IMR-90 (cell line): ENCODE measurements at regions not wholly inside any gene's neighbourhood (a gene's known extent, or its start where the extent isn't known, plus 50 kb on each side); places are given as distances from the start of the nearest gene placed in this dataset.

Experiments
- ATAC-seq: fragments of 200-7000 bp; cut with Tn5 transposase; 2 replicates; pipeline ENCODE4 v1.9.1; 2020; ENCODE audit warnings: low read depth, mild to moderate bottlenecking, moderate library complexity
- BruUV-seq: library from RNA; stranded (reverse); fragments of 400-500 nt; replicated peaks from 2 replicates; lab custom pipeline; 2021; lab: Mats Ljungman, UMichigan
- CTCF ChIA-PET: fragments of 300-600 bp; formaldehyde crosslinking; extraction: SDS; loops from one replicate; lab custom pipeline; 2021; ENCODE audit warnings: antibody characterized with exemption; lab: Yijun Ruan, JAX
- POLR2A ChIA-PET: fragments of 300-600 bp; sonication (Branson Sonifier 250); formaldehyde crosslinking; loops from one replicate; lab custom pipeline; 2022; ENCODE audit warnings: antibody characterized with exemption; ENCODE audit not compliant: unreplicated experiment; lab: Charles Lee
- DNase-seq: peaks from one replicate; pipeline ENCODE4 v3.0.0; 2013
- H2AFZ ChIP-seq: replicated peaks from 2 replicates; pipeline ENCODE3; 2013; ENCODE audit warnings: low read length, mild to moderate bottlenecking; ENCODE audit not compliant: poor library complexity
- H2AK5ac ChIP-seq: 2 replicates; pipeline ENCODE4 v1.6.1; 2013; ENCODE audit warnings: low read depth, low read length, inconsistent platforms
- H2AK9ac ChIP-seq: replicated peaks from 2 replicates; pipeline ENCODE3; 2013; ENCODE audit warnings: mild to moderate bottlenecking, low read depth, low read length, moderate library complexity; ENCODE audit not compliant: poor library complexity
- H2BK120ac ChIP-seq: 2 replicates; pipeline ENCODE4 v1.6.1; 2013; ENCODE audit warnings: low read depth, low read length, inconsistent platforms
- H2BK15ac ChIP-seq: 3 replicates; pipeline ENCODE4 v1.6.1; 2013; ENCODE audit warnings: low read depth, low read length, inconsistent platforms
- H2BK20ac ChIP-seq: 2 replicates; pipeline ENCODE4 v1.6.1; 2013; ENCODE audit warnings: low read depth, mild to moderate bottlenecking, inconsistent platforms, low read length, moderate library complexity
- H2BK5ac ChIP-seq: 2 replicates; pipeline ENCODE4 v1.6.1; 2013; ENCODE audit warnings: mild to moderate bottlenecking, low read depth, low read length, inconsistent platforms; ENCODE audit not compliant: poor library complexity, severe bottlenecking
- H3K14ac ChIP-seq: replicated peaks from 2 replicates; pipeline ENCODE4 v1.6.1; 2013; ENCODE audit warnings: low read depth, low read length, inconsistent platforms
- H3K18ac ChIP-seq: 2 replicates; pipeline ENCODE4 v1.6.1; 2013; ENCODE audit warnings: low read depth, low read length, control low read depth
- H3K23ac ChIP-seq: 2 replicates; pipeline ENCODE4 v1.6.1; 2013; ENCODE audit warnings: low read depth, low read length, inconsistent platforms
- H3K27ac ChIP-seq: 2 replicates; pipeline ENCODE4 v1.5.1; 2013; ENCODE audit warnings: mild to moderate bottlenecking, control low read depth, low read length; ENCODE audit not compliant: insufficient read depth
- H3K27me3 ChIP-seq: 2 replicates; pipeline ENCODE4 v1.6.1; 2013; ENCODE audit warnings: low read length; ENCODE audit not compliant: control insufficient read depth, insufficient read depth
- H3K36me3 ChIP-seq: 2 replicates; pipeline ENCODE4 v1.6.1; 2013; ENCODE audit warnings: low read length, mixed read lengths; ENCODE audit not compliant: control insufficient read depth, insufficient read depth
- H3K4ac ChIP-seq: 2 replicates; pipeline ENCODE4 v1.6.1; 2013; ENCODE audit warnings: low read depth, low read length, inconsistent platforms
- H3K4me1 ChIP-seq: 2 replicates; pipeline ENCODE4 v1.6.1; 2013; ENCODE audit warnings: low read length, mixed read lengths; ENCODE audit not compliant: control insufficient read depth, insufficient read depth
- H3K4me2 ChIP-seq: 2 replicates; pipeline ENCODE4 v1.6.1; 2013; ENCODE audit warnings: low read depth, mild to moderate bottlenecking, control low read depth, low read length, moderate library complexity
- H3K4me3 ChIP-seq: 2 replicates; pipeline ENCODE4 v1.5.1; 2013; ENCODE audit warnings: low read depth, mild to moderate bottlenecking, control low read depth, low read length, moderate library complexity; ENCODE audit not compliant: insufficient read depth
- H3K56ac ChIP-seq: 2 replicates; pipeline ENCODE4 v1.6.1; 2013; ENCODE audit warnings: low read length, inconsistent platforms; ENCODE audit not compliant: insufficient read depth; ENCODE audit errors: extremely low read depth
- H3K79me1 ChIP-seq, 2 experiments: 2 replicates each; pipeline ENCODE4 v1.6.1; 2013; ENCODE audit warnings: low read length in 2 of 2, inconsistent platforms in 1 of 2, low read depth in 1 of 2
- H3K9ac ChIP-seq: 2 replicates; pipeline ENCODE4 v1.6.1; 2013; ENCODE audit warnings: low read depth, low read length, control low read depth
- H3K9me1 ChIP-seq: 2 replicates; pipeline ENCODE4 v1.6.1; 2013; ENCODE audit warnings: low read length, inconsistent platforms; ENCODE audit not compliant: insufficient read depth
- H3K9me3 ChIP-seq: 2 replicates; pipeline ENCODE4 v1.6.1; 2013; ENCODE audit warnings: low read length; ENCODE audit not compliant: control insufficient read depth, insufficient read depth
- H4K20me1 ChIP-seq: 2 replicates; pipeline ENCODE4 v1.6.1; 2013; ENCODE audit warnings: low read length, inconsistent platforms; ENCODE audit not compliant: insufficient read depth
- H4K5ac ChIP-seq: 2 replicates; pipeline ENCODE4 v1.6.1; 2013; ENCODE audit warnings: mild to moderate bottlenecking, low read depth, low read length, control low read depth
- H4K8ac ChIP-seq, 2 experiments: 2 replicates each; pipeline ENCODE4 v1.6.1; 2013; ENCODE audit warnings: low read depth in 2 of 2, low read length in 2 of 2, control low read depth in 1 of 2, inconsistent platforms in 1 of 2
- H4K91ac ChIP-seq: 2 replicates; pipeline ENCODE4 v1.6.1; 2013; ENCODE audit warnings: low read depth, low read length, inconsistent platforms; ENCODE audit not compliant: insufficient read depth
- CEBPB ChIP-seq: IDR thresholded peaks from 2 replicates; pipeline ENCODE4 v1.6.1; 2012; ENCODE audit warnings: low read depth, low read length, improper control_type of control experiment
- CHD1 ChIP-seq: IDR thresholded peaks from 2 replicates; pipeline ENCODE4 v1.6.1; 2012; ENCODE audit warnings: low read depth, low read length, improper control_type of control experiment
- ELK1 ChIP-seq: fragments of 150-350 bp; IDR thresholded peaks from 2 replicates; pipeline ENCODE4 v1.6.1; 2016; ENCODE audit warnings: low read depth, mild to moderate bottlenecking, low read length, moderate library complexity, borderline replicate concordance
- MAFK ChIP-seq: IDR thresholded peaks from 2 replicates; pipeline ENCODE4 v1.6.1; 2012; ENCODE audit warnings: low read depth, low read length, improper control_type of control experiment
- MAZ ChIP-seq: IDR thresholded peaks from 2 replicates; pipeline ENCODE4 v1.6.1; 2012; ENCODE audit warnings: low read depth, mild to moderate bottlenecking, low read length, improper control_type of control experiment, moderate library complexity, borderline replicate concordance
- MXI1 ChIP-seq: IDR thresholded peaks from 2 replicates; pipeline ENCODE4 v1.6.1; 2012; ENCODE audit warnings: low read depth, mild to moderate bottlenecking, low read length, moderate library complexity, borderline replicate concordance
- NFE2L2 ChIP-seq: fragments of 150-350 bp; IDR thresholded peaks from 2 replicates; pipeline ENCODE4 v1.6.1; 2016; ENCODE audit warnings: low read depth, mild to moderate bottlenecking, low read length
- RCOR1 ChIP-seq: IDR thresholded peaks from 2 replicates; pipeline ENCODE4 v1.6.1; 2012; ENCODE audit warnings: mild to moderate bottlenecking, low read length, improper control_type of control experiment; ENCODE audit not compliant: insufficient replicate concordance
- SMC3 ChIP-seq: fragments of 150-350 bp; IDR thresholded peaks from 2 replicates; pipeline ENCODE4 v1.6.1; 2016; ENCODE audit warnings: low read depth, mild to moderate bottlenecking, antibody characterized with exemption, low read length, moderate library complexity
- USF2 ChIP-seq: fragments of 150-350 bp; IDR thresholded peaks from 2 replicates; pipeline ENCODE4 v1.6.1; 2017; ENCODE audit warnings: mild to moderate bottlenecking, antibody characterized with exemption, low read length, low read depth
- WGBS, 2 experiments: methylation state at CpG; one replicate each; pipeline versions ENCODE4 v1.1.5 to v1.1.7; 2013; ENCODE audit warnings: missing lambda C conversion rate in 2 of 2; ENCODE audit not compliant: insufficient read length in 1 of 2; ENCODE audit errors: extremely low coverage in 2 of 2; 5-methylcytosine and 5-hydroxymethylcytosine counted together
- dilution Hi-C: fragments of 300-500 bp; cut with HindIII; formaldehyde crosslinking; loops from one replicate; pipeline ENCODE4 v1.14.3; 2018; ENCODE audit warnings: low sequenced_read_pairs; ENCODE audit not compliant: unreplicated experiment
- in situ Hi-C: fragments of 300-500 bp; cut with MboI; formaldehyde crosslinking; loops from 3 replicates; pipeline ENCODE4 v1.14.3; 2019; ENCODE audit warnings: low sequenced_read_pairs, inconsistent platforms, mixed read lengths
- intact Hi-C: fragments of 100-400 bp; cut with micrococcal nuclease; formaldehyde crosslinking; loops from 2 replicates; pipeline ENCODE4 v1.10.0; 2022

GRCh38 chr15:67940324-67940719 lies 100.5 kb upstream of the RNU6-1 start:
- H3K79me1 ChIP-seq: no peaks in the 10 kb centered on the region
- H2AK9ac ChIP-seq: no peak overlapping the region
- intact Hi-C loops (no loop called here), in situ Hi-C loops (no loop called here), dilution Hi-C loops (no loop called here)
- no peak overlapping the region for H4K5ac ChIP-seq
- no peak overlapping the region for H3K9ac ChIP-seq
- no peak overlapping the region for H3K14ac ChIP-seq
- no peak overlapping the region for H2AFZ ChIP-seq
- CTCF ChIA-PET: interaction anchor here (0.7 kb wide), 1 partner anchor 29 kb away, joined by 3 read pairs; no protein-coding TSS in a partner anchor
- no peak overlapping the region for H2BK15ac ChIP-seq
- H3K56ac ChIP-seq: no peak overlapping the region
- no peak overlapping the region for H2BK120ac ChIP-seq
- no peaks in the 10 kb centered on the region for H3K9me1 ChIP-seq
- H2BK20ac ChIP-seq: no peak overlapping the region
- no peak overlapping the region for H3K4me3 ChIP-seq
- no peaks in the 10 kb centered on the region for H3K36me3 ChIP-seq
- 100% methylated on average over 1 of the region's 1 CpG; no CpG with 5 or more reads in 1 of the 2 experiments for WGBS, 2 experiments
- H3K4ac ChIP-seq: no peak overlapping the region
- H3K9me3 ChIP-seq: no peaks in the 10 kb centered on the region
- H4K91ac ChIP-seq: no peak overlapping the region
- peaks cover 4% of the 10 kb centered on the region for H3K27me3 ChIP-seq
- BruUV-seq: no TSS peak
- H3K4me2 ChIP-seq: no peak overlapping the region
- POLR2A ChIA-PET: no interaction called here
- H2AK5ac ChIP-seq: no peak overlapping the region
- H2BK5ac ChIP-seq: no peak overlapping the region
- no peaks in the 10 kb centered on the region; the same call in 1 of the 2 replicates for H4K20me1 ChIP-seq
- DNase-seq (no peak), ATAC-seq (no peak)
- no peak overlapping the region for H4K8ac ChIP-seq
- H3K4me1 ChIP-seq: no peaks in the 10 kb centered on the region; the same call in 1 of the 2 replicates
- TF ChIP-seq NFE2L2: no peak
- no peak for TF ChIP-seq SMC3
- no peak for TF ChIP-seq MAFK
- TF ChIP-seq RCOR1: no peak
- TF ChIP-seq CHD1: no peak
- no peak for TF ChIP-seq USF2
- TF ChIP-seq MXI1: no peak
- no peak for TF ChIP-seq ELK1
- no peak for TF ChIP-seq MAZ
- TF ChIP-seq CEBPB: no peak
- no peak overlapping the region for H3K27ac ChIP-seq
- H3K23ac ChIP-seq: no peak overlapping the region
- no peak overlapping the region for H3K18ac ChIP-seq
